ENCODE measurements at regions not wholly inside any gene's neighbourhood (a gene's known extent, or its start where the extent isn't known, plus 50 kb on each side); places are given as distances from the start of the nearest gene placed in this dataset.

GRCh38 chr6:113610377-113610988, 246.7 kb upstream of the MARCKS start:
- Histone ChIP-seq H3K27me3 (ENCODE audit: insufficient read depth, poor library complexity, severe bottlenecking) (no peaks in the 10 kb centered on the region), H3K27ac (replicated peaks) (no peak overlapping the region), H3K4me3 (replicated peaks; ENCODE audit: insufficient read depth, low read length) (no peak overlapping the region)
- DNase-seq (ENCODE audit: low read depth in 1 of 2, low spot score in 1 of 2), result no peak
- TF ChIP-seq GABPA (IDR thresholded peaks at IDR 0.05; ENCODE audit: low read depth) (no peak), CTCF (IDR thresholded peaks at IDR 0.05; ENCODE audit: insufficient read depth, low read length) (no peak), REST (IDR thresholded peaks at IDR 0.05; ENCODE audit: insufficient replicate concordance, low read depth) (no peak), POLR2AphosphoS5 (IDR thresholded peaks at IDR 0.05; ENCODE audit: low read depth) (no peak), SPI1 (IDR thresholded peaks at IDR 0.05; ENCODE audit: borderline replicate concordance, low read depth) (no peak)

- Histone ChIP-seq H3K4me3 (replicated peaks; ENCODE audit: insufficient read depth, low read length) (no peak overlapping the region), H3K27me3 (ENCODE audit: insufficient read depth, poor library complexity, severe bottlenecking) (no peaks in the 10 kb centered on the region), H3K27ac (replicated peaks) (no peak overlapping the region)
- TF ChIP-seq CTCF (IDR thresholded peaks at IDR 0.05; ENCODE audit: insufficient read depth, low read length) (no peak), POLR2AphosphoS5 (IDR thresholded peaks at IDR 0.05; ENCODE audit: low read depth) (no peak), SPI1 (IDR thresholded peaks at IDR 0.05; ENCODE audit: borderline replicate concordance, low read depth) (no peak), REST (IDR thresholded peaks at IDR 0.05; ENCODE audit: insufficient replicate concordance, low read depth) (no peak), GABPA (IDR thresholded peaks at IDR 0.05; ENCODE audit: low read depth) (no peak)
- no peak for DNase-seq (ENCODE audit: low read depth in 1 of 2, low spot score in 1 of 2)
These were observed 240.4 kb upstream of the MARCKS start for GRCh38 chr6:113616701-113617274.

GRCh38 chr6:113619077-113619476, 238.1 kb upstream of the MARCKS start:
- Histone ChIP-seq H3K27ac (replicated peaks) (no peak overlapping the region), H3K27me3 (ENCODE audit: insufficient read depth, poor library complexity, severe bottlenecking) (no peaks in the 10 kb centered on the region), H3K4me3 (replicated peaks; ENCODE audit: insufficient read depth, low read length) (no peak overlapping the region)
- TF ChIP-seq GABPA (IDR thresholded peaks at IDR 0.05; ENCODE audit: low read depth) (no peak), CTCF (IDR thresholded peaks at IDR 0.05; ENCODE audit: insufficient read depth, low read length) (no peak), POLR2AphosphoS5 (IDR thresholded peaks at IDR 0.05; ENCODE audit: low read depth) (no peak), REST (IDR thresholded peaks at IDR 0.05; ENCODE audit: insufficient replicate concordance, low read depth) (no peak), SPI1 (IDR thresholded peaks at IDR 0.05; ENCODE audit: borderline replicate concordance, low read depth) (no peak)
- DNase-seq (ENCODE audit: low read depth in 1 of 2, low spot score in 1 of 2), result no peak
